ENCODE measurements at regions not wholly inside any gene's neighbourhood (a gene's known extent, or its start where the extent isn't known, plus 50 kb on each side); places are given as distances from the start of the nearest gene placed in this dataset.

DNA sequence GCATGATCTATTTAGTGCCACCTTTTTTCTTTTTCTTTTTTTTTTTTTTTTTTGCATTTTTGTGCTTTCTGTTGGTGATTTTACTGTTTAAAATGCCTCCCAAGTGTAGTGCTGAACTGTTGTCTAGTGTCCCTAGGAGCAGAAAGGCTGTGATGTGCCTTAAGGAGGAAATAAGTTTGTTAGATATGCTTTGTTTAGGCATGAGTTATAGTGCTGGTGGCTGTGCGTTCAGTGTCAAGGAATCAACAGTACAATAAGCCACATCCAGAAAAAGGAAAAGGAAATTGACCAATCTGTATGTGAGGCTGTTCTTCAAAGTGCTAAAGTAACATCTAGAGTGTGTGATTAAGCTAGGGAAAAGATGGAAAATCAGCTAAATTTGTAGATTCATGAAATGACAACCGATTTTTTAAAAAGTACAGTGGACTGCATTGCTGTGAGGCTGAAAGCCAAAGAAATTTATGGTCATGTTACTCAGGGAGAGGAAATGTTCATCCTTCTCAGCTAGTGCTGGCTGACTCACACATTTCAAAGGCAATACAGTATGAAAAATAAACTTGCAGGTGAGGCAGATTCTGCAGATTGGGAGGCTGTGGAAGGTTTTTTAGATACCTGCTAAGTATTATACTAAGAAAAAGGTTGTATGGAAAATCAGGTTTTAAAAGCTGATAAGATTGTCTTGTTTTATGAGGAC, 122.7 kb upstream of the ADCY1 start:
- TF ChIP-seq POLR2A (IDR thresholded peaks at IDR 0.05; ENCODE audit: low read depth, low read length) (no peak), CEBPB (IDR thresholded peaks at IDR 0.05; ENCODE audit: low read depth, low read length) (no peak), RAD21 (IDR thresholded peaks at IDR 0.05; ENCODE audit: low read length) (no peak), RFX5 (IDR thresholded peaks at IDR 0.05; ENCODE audit: low read depth, low read length) (no peak), NFE2L2 (IDR thresholded peaks at IDR 0.05; ENCODE audit: low read depth, low read length) (no peak), FOS (IDR thresholded peaks at IDR 0.05; ENCODE audit: low read depth, low read length) (no peak), MAFK (IDR thresholded peaks at IDR 0.05; ENCODE audit: low read depth, low read length) (no peak), SMC3 (IDR thresholded peaks at IDR 0.05; ENCODE audit: low read depth, low read length) (no peak), MAZ (IDR thresholded peaks at IDR 0.05; ENCODE audit: borderline replicate concordance, low read depth, low read length) (no peak), BHLHE40 (IDR thresholded peaks at IDR 0.05; ENCODE audit: low read depth, low read length) (no peak), RCOR1 (IDR thresholded peaks at IDR 0.05; ENCODE audit: insufficient replicate concordance, low read length) (no peak)
- TF ChIP-seq, protein P1, sequence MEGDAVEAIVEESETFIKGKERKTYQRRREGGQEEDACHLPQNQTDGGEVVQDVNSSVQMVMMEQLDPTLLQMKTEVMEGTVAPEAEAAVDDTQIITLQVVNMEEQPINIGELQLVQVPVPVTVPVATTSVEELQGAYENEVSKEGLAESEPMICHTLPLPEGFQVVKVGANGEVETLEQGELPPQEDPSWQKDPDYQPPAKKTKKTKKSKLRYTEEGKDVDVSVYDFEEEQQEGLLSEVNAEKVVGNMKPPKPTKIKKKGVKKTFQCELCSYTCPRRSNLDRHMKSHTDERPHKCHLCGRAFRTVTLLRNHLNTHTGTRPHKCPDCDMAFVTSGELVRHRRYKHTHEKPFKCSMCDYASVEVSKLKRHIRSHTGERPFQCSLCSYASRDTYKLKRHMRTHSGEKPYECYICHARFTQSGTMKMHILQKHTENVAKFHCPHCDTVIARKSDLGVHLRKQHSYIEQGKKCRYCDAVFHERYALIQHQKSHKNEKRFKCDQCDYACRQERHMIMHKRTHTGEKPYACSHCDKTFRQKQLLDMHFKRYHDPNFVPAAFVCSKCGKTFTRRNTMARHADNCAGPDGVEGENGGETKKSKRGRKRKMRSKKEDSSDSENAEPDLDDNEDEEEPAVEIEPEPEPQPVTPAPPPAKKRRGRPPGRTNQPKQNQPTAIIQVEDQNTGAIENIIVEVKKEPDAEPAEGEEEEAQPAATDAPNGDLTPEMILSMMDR (conservative IDR thresholded peaks at IDR 0.05; ENCODE audit: low read depth, low read length) = no peak
- TF ChIP-seq, protein P2, sequence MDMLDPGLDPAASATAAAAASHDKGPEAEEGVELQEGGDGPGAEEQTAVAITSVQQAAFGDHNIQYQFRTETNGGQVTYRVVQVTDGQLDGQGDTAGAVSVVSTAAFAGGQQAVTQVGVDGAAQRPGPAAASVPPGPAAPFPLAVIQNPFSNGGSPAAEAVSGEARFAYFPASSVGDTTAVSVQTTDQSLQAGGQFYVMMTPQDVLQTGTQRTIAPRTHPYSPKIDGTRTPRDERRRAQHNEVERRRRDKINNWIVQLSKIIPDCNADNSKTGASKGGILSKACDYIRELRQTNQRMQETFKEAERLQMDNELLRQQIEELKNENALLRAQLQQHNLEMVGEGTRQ (IDR thresholded peaks at IDR 0.05; ENCODE audit: low read depth, low read length) = no peak
- TF ChIP-seq, protein P3, sequence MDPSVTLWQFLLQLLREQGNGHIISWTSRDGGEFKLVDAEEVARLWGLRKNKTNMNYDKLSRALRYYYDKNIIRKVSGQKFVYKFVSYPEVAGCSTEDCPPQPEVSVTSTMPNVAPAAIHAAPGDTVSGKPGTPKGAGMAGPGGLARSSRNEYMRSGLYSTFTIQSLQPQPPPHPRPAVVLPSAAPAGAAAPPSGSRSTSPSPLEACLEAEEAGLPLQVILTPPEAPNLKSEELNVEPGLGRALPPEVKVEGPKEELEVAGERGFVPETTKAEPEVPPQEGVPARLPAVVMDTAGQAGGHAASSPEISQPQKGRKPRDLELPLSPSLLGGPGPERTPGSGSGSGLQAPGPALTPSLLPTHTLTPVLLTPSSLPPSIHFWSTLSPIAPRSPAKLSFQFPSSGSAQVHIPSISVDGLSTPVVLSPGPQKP (IDR thresholded peaks at IDR 0.05; ENCODE audit: borderline replicate concordance, low read depth, low read length) = no peak
